H1 (cell line): ENCODE measurements at regions not wholly inside any gene's neighbourhood (a gene's known extent, or its start where the extent isn't known, plus 50 kb on each side); places are given as distances from the start of the nearest gene placed in this dataset.

Experiments
- CHD7 ChIP-seq: fragments of 300-600 bp; sonication (generic); IDR thresholded peaks from 2 replicates; pipeline ENCODE4 v1.7.1; 2012; ENCODE audit warnings: low read length, moderate library complexity, mild to moderate bottlenecking, inconsistent platforms; ENCODE audit not compliant: insufficient replicate concordance
- E2F6 ChIP-seq: IDR thresholded peaks from 2 replicates; pipeline ENCODE4 v1.6.1; 2012; ENCODE audit warnings: inconsistent platforms
- NANOG ChIP-seq: IDR thresholded peaks from 2 replicates; pipeline ENCODE4 v1.6.1; 2011; ENCODE audit warnings: low read length, low read depth, mild to moderate bottlenecking, inconsistent platforms; ENCODE audit not compliant: insufficient read depth, poor library complexity, severe bottlenecking
- SP1 ChIP-seq: IDR thresholded peaks from 2 replicates; pipeline ENCODE4 v1.6.1; 2011; ENCODE audit warnings: low read depth, low read length
- TF ChIP-seq, protein P1 (sequence below): IDR thresholded peaks from 2 replicates; pipeline ENCODE4 v1.6.1; 2011; ENCODE audit warnings: low read length, improper control_type of control experiment

- TF ChIP-seq CHD7 (no peak), SP1 (no peak), NANOG (no peak), E2F6 (no peak)
- TF ChIP-seq, protein P1, sequence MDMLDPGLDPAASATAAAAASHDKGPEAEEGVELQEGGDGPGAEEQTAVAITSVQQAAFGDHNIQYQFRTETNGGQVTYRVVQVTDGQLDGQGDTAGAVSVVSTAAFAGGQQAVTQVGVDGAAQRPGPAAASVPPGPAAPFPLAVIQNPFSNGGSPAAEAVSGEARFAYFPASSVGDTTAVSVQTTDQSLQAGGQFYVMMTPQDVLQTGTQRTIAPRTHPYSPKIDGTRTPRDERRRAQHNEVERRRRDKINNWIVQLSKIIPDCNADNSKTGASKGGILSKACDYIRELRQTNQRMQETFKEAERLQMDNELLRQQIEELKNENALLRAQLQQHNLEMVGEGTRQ: no peak
Measured at GRCh38 chr1:187928696-187929095, 1099.9 kb downstream of the PLA2G4A start (continued).
